ENCODE measurements at regions not wholly inside any gene's neighbourhood (a gene's known extent, or its start where the extent isn't known, plus 50 kb on each side); places are given as distances from the start of the nearest gene placed in this dataset.

- Histone ChIP-seq H3K27ac (ENCODE audit: low read length) (no peak overlapping the region), H3K27me3 (ENCODE audit: control insufficient read depth, insufficient read depth) (no peaks in the 10 kb centered on the region), H3K9me3 (ENCODE audit: control insufficient read depth, low read length) (no peaks in the 10 kb centered on the region), H3K4me1 (ENCODE audit: control insufficient read depth, insufficient read depth, low read length) (peaks cover 4% of the 10 kb centered on the region), H3K4me3 (ENCODE audit: low read length) (no peak overlapping the region)
- WGBS = 77% methylated on average over 8 of the region's 8 CpGs
- intact Hi-C loops (cut with DNase I) = loop anchor here (2.0 to 10.0 kb wide), 8 partner anchors 283 to 593 kb away; no protein-coding TSS in a partner anchor
- ATAC-seq = no peak
- no peak for DNase-seq
Measured at GRCh38 chr7:25850735-25851134, 301.3 kb upstream of the NFE2L3 start.

- H3K27me3 ChIP-seq (ENCODE audit: control insufficient read depth, insufficient read depth) = no peaks in the 10 kb centered on the region
Measured at GRCh38 chr7:25851332-25852210, 300.4 kb upstream of the NFE2L3 start.

GRCh38 chr7:25852211-25852938 is 299.6 kb upstream of the NFE2L3 start:
- WGBS = 13% methylated on average over 70 of the region's 70 CpGs
- intact Hi-C loops (cut with DNase I) = loop anchor here (5.0 to 10.0 kb wide), 6 partner anchors 285 to 595 kb away; no protein-coding TSS in a partner anchor
- H3K27me3 ChIP-seq (ENCODE audit: control insufficient read depth, insufficient read depth) = no peaks in the 10 kb centered on the region
- no peaks in the 10 kb centered on the region for H3K9me3 ChIP-seq (ENCODE audit: control insufficient read depth, low read length)
- ATAC-seq (peak; percentile 3 to 14), DNase-seq (peak; percentile 42 to 84 (median 81))
- peak overlapping the region; percentile 25 for H3K27ac ChIP-seq (ENCODE audit: low read length)
- H3K4me3 ChIP-seq (ENCODE audit: low read length) = peak overlapping the region; percentile 26
- peaks cover 1% of the 10 kb centered on the region for H3K4me1 ChIP-seq (ENCODE audit: control insufficient read depth, insufficient read depth, low read length)

More at GRCh38 chr7:25851332-25852210, 300.4 kb upstream of the NFE2L3 start:
- Histone ChIP-seq H3K27ac (ENCODE audit: low read length) (no peak overlapping the region), H3K4me3 (ENCODE audit: low read length) (no peak overlapping the region), H3K4me1 (ENCODE audit: control insufficient read depth, insufficient read depth, low read length) (peaks cover 1% of the 10 kb centered on the region), H3K9me3 (ENCODE audit: control insufficient read depth, low read length) (no peaks in the 10 kb centered on the region)
- intact Hi-C loops (cut with DNase I) = loop anchor here (2.0 to 10.0 kb wide), 8 partner anchors 284 to 594 kb away; no protein-coding TSS in a partner anchor
- ATAC-seq (peak; percentile 70 to 80), DNase-seq (peak; percentile 79 to 93 (median 91))
- WGBS = 38% methylated on average over 33 of the region's 33 CpGs

GRCh38 chr7:25852939-25853271 is 299.1 kb upstream of the NFE2L3 start:
- ATAC-seq (no peak), DNase-seq (no peak)
- Histone ChIP-seq H3K9me3 (ENCODE audit: control insufficient read depth, low read length) (no peaks in the 10 kb centered on the region), H3K27ac (ENCODE audit: low read length) (no peak overlapping the region), H3K4me1 (ENCODE audit: control insufficient read depth, insufficient read depth, low read length) (no peaks in the 10 kb centered on the region), H3K27me3 (ENCODE audit: control insufficient read depth, insufficient read depth) (no peaks in the 10 kb centered on the region), H3K4me3 (ENCODE audit: low read length) (no peak overlapping the region)
- 37% methylated on average over 16 of the region's 16 CpGs for WGBS
- intact Hi-C loops (cut with DNase I) = loop anchor here (5.0 to 10.0 kb wide), 6 partner anchors 286 to 596 kb away; no protein-coding TSS in a partner anchor

- Histone ChIP-seq H3K4me3 (ENCODE audit: low read length) (no peak overlapping the region), H3K27ac (ENCODE audit: low read length) (no peak overlapping the region), H3K4me1 (ENCODE audit: control insufficient read depth, insufficient read depth, low read length) (no peaks in the 10 kb centered on the region), H3K27me3 (ENCODE audit: control insufficient read depth, insufficient read depth) (no peaks in the 10 kb centered on the region), H3K9me3 (ENCODE audit: control insufficient read depth, low read length) (no peaks in the 10 kb centered on the region)
- DNase-seq (no peak), ATAC-seq (no peak)
- intact Hi-C loops (cut with DNase I) = loop anchor here (5.0 to 10.0 kb wide), 6 partner anchors 286 to 596 kb away; no protein-coding TSS in a partner anchor
- 58% methylated on average over 7 of the region's 7 CpGs for WGBS
Measured at GRCh38 chr7:25853314-25853713, 298.7 kb upstream of the NFE2L3 start.

GRCh38 chr7:25854059-25854458 is 297.9 kb upstream of the NFE2L3 start:
- WGBS = 43% methylated on average over 14 of the region's 14 CpGs
- Histone ChIP-seq H3K27me3 (ENCODE audit: control insufficient read depth, insufficient read depth) (no peaks in the 10 kb centered on the region), H3K27ac (ENCODE audit: low read length) (no peak overlapping the region), H3K4me3 (ENCODE audit: low read length) (no peak overlapping the region), H3K4me1 (ENCODE audit: control insufficient read depth, insufficient read depth, low read length) (no peaks in the 10 kb centered on the region), H3K9me3 (ENCODE audit: control insufficient read depth, low read length) (no peaks in the 10 kb centered on the region)
- ATAC-seq (no peak), DNase-seq (peak in 1 of 3 donors; percentile 35)
- intact Hi-C loops (cut with DNase I) = loop anchor here (5.0 to 10.0 kb wide), 6 partner anchors 287 to 597 kb away; no protein-coding TSS in a partner anchor

GRCh38 chr7:25854608-25855497 is 297.1 kb upstream of the NFE2L3 start:
- WGBS = 28% methylated on average over 20 of the region's 20 CpGs
- ATAC-seq = no peak
- H3K4me3 ChIP-seq (ENCODE audit: low read length) = no peak overlapping the region

GRCh38 chr7:25855854-25856782 is 295.9 kb upstream of the NFE2L3 start:
- intact Hi-C loops (cut with DNase I) = loop anchor here in 1 of 4 donors (10.0 kb wide), 1 partner anchor 591 kb away; no protein-coding TSS in a partner anchor
- no peaks in the 10 kb centered on the region for H3K27me3 ChIP-seq (ENCODE audit: control insufficient read depth, insufficient read depth)
- no peaks in the 10 kb centered on the region for H3K9me3 ChIP-seq (ENCODE audit: control insufficient read depth, low read length)
- DNase-seq (peak in 1 of 3 donors; percentile 51), ATAC-seq (peak in 1 of 2 donors; percentile 2)
- H3K4me1 ChIP-seq (ENCODE audit: control insufficient read depth, insufficient read depth, low read length) = no peaks in the 10 kb centered on the region
- H3K4me3 ChIP-seq (ENCODE audit: low read length) = peak overlapping the region; percentile 38
- 24% methylated on average over 22 of the region's 22 CpGs for WGBS
- peak overlapping the region; percentile 20 for H3K27ac ChIP-seq (ENCODE audit: low read length)

More at GRCh38 chr7:25854608-25855497, 297.1 kb upstream of the NFE2L3 start:
- intact Hi-C loops (cut with DNase I) = loop anchor here (5.0 to 10.0 kb wide), 6 partner anchors 288 to 598 kb away; no protein-coding TSS in a partner anchor
- H3K27ac ChIP-seq (ENCODE audit: low read length) = no peak overlapping the region
- H3K9me3 ChIP-seq (ENCODE audit: control insufficient read depth, low read length) = no peaks in the 10 kb centered on the region
- H3K27me3 ChIP-seq (ENCODE audit: control insufficient read depth, insufficient read depth) = no peaks in the 10 kb centered on the region
- peak in 1 of 3 donors; percentile 61 for DNase-seq
- no peaks in the 10 kb centered on the region for H3K4me1 ChIP-seq (ENCODE audit: control insufficient read depth, insufficient read depth, low read length)

GRCh38 chr7:25857376-25858067 is 294.5 kb upstream of the NFE2L3 start:
- WGBS = 8% methylated on average over 21 of the region's 21 CpGs
- intact Hi-C loops (cut with DNase I) = loop anchor here in 1 of 4 donors (10.0 kb wide), 1 partner anchor 593 kb away; no protein-coding TSS in a partner anchor
- DNase-seq (peak in 2 of 3 donors; percentile 44 to 55), ATAC-seq (peak in 1 of 2 donors; percentile 2)
- Histone ChIP-seq H3K4me3 (ENCODE audit: low read length) (no peak overlapping the region), H3K27me3 (ENCODE audit: control insufficient read depth, insufficient read depth) (peaks cover 4% of the 10 kb centered on the region), H3K4me1 (ENCODE audit: control insufficient read depth, insufficient read depth, low read length) (no peaks in the 10 kb centered on the region), H3K27ac (ENCODE audit: low read length) (no peak overlapping the region), H3K9me3 (ENCODE audit: control insufficient read depth, low read length) (no peaks in the 10 kb centered on the region)

Measured in right cardiac atrium (tissue), 5 donors.